KG1 (cell line): ENCODE measurements at regions not wholly inside any gene's neighbourhood (a gene's known extent, or its start where the extent isn't known, plus 50 kb on each side); places are given as distances from the start of the nearest gene placed in this dataset.

Experiments
- DNase-seq: peaks from one replicate; lab custom pipeline; 2025; lab: John Stamatoyannopoulos, UW

DNA sequence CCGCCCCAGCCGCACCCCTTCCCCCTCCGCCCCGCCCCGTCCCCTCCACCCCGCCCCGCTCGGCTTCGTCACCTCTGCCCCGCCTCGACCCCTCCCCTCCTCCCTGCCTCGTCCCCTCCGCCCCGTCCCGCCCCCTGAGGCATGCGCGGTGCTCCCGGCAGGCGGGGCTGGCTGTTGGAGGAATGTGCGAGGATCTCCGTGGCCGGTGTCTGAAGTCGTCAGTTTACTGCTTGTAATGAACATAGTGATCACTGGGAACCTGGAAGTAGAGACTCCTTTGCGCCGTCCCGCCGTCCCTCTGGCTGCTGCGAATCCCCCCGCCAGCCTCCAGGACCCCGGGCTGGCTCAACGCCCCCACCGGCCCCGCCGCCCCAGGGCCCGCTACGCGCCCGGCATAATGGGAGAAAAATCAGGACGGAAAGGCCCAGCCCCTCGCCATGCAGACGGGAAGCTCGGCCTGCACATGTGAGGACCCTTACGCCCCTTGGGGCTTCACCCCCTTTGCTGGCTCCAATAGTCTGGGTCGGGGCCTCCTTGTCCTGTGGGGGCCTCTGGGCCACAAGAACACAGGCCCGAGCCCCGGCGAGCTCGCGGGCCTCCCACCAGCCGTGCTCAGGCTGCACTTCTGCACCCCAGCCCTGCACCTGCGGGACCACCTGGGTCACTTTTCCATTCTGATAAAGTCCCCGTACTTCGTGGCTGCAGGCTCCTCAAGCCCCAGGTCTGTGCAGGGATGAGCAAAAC is 743.1 kb downstream of the KCNJ18 start:
- no peak for DNase-seq

DNA sequence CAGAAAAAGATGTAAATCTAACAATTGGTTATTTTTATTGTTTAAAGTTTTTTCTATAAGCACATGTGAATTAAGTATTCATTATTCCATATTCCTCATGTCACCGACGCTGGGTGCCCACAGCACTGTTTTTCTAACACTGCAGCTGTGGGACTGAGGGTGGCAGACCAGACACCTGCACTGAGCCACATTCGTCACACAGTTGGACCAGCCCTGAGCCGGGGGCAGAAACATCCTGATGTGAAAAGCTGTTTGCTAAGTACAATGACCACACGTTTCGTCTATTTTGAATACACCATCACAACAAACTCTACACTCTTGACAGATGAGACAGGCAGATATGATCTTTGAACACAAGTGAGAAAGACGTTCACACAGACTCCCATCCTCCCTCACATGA is 749.5 kb downstream of the KCNJ18 start:
- no peak for DNase-seq

GRCh38 chr17:22443061-22443460 is 750.7 kb downstream of the KCNJ18 start:
- DNase-seq, result no peak

DNA sequence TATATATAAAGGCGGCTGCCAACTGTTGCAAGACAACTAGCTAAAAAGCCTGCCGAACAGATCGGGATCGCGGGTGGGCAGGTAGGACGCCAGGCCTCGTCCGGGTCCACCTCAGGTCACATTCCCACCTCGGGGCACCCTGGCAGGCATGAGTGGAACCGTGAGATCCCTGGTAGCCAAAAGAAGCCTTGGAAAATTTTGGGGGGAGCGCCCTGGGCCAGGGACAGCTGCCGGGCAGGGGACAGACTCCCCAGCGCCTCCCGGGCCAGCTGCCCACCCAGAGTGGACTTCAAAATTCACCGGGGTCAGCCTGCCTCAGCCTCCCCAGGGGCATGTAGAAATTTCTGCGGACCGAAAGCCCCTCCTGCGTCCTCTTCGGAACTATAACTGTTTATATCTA is 760.9 kb downstream of the KCNJ18 start:
- no peak for DNase-seq

- DNase-seq, result no peak
Measured at GRCh38 chr17:22454070-22454999, 762.0 kb downstream of the KCNJ18 start.

DNA sequence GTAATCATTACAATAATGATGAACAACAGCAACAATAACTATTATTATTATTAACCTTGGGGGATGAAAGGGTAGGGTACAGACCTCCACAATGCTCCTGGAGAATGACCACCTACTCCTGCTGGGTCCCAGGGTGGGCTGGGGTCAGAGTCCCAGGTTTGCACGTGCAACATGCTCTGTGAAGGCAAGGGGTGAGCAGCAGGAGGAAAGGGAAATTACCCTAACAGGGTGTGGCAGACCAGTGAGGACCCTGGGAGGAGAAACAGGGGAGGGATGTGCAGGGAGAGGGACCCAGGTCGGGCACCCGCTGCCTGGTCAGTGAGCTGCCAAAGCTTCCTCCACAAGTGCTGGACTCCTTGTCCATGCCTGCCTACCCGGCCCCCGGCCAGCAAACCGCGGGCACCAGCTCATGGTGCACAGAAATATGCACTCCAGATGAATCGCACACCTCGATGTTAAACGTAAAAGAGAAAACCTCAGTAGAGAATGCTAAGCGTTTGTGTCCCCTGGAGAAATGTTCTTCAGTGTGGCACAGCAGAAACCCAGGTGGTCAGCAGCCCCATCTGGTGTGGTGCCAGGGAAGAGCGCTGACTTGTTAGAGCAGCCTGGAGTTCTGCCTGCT is 767.1 kb downstream of the KCNJ18 start:
- no peak for DNase-seq

DNA sequence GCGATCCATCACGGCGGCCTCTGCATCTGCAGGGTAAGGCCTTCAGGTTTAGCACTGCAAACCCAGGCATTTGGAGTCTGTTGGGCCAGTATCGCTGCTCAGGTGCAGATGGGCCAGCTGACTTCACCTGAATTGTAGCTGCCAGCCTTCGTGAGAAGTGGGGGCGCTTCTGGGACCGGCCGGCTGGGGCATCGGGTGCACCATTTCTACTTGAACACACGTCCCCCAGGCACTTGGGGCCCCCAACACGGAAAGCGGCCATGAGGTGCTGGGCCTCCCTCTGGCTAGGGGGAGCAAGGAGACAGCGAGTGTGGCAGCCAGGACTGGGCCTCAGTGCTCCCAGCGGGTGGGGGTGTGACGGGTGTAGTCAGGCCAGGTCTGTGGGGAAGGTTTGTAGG is 767.6 kb downstream of the KCNJ18 start:
- no peak for DNase-seq

DNA sequence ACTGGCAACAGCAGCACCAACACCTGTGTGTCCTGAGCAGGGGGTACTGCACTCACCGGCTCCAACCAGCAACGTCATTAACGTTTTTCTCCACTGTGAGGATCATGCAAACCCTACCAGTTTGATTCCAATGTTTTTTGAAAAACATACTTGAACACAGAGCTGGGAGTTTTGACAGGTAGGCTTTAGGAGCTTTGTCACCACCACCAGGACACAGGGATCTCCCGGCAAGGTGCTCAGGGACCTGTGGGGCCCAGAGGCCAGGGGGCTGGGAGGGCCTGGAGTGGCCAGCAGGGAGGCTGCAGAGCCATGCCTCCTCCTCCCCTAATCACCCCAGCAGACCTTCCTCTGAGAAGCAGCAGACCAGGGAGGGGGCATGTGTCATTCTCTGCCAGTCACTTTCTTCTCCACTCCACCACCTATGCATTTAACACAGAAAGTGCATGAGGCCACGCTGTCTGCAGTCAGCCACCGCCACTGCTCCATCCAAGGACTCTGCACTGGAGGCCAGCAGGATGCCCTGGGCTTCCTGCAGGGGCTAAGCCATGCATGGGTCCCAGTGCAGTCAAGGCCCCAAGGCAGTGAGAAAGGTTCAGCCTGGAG is 768.2 kb downstream of the KCNJ18 start:
- DNase-seq, result no peak

GRCh38 chr17:22461460-22462145 is 769.3 kb downstream of the KCNJ18 start:
- no peak for DNase-seq

GRCh38 chr17:22462461-22462860 is 770.1 kb downstream of the KCNJ18 start:
- DNase-seq, result no peak

- DNase-seq, result no peak
Measured at GRCh38 chr17:22463110-22463850, 771.0 kb downstream of the KCNJ18 start.

GRCh38 chr17:22464041-22464440 is 771.7 kb downstream of the KCNJ18 start:
- no peak for DNase-seq

DNA sequence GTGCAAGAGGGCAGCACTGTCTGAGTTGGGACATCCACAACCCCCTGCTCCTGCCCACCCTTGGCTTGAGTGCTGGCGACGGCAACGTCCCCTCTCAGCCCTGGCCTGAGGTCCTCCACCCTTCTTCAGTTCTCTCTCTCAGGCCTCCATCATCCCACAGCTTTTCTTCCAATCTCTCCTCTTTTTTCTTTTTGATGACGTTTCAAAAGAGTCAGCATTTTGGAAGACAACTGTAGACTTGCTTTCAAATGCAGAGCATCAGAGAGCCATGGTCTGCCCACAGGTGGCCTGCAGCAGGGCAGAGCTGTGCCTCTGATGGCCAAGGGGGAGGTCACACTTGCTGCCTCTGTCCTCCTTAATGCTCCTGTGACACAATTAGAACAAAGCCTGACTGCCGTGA is 775.4 kb downstream of the KCNJ18 start:
- DNase-seq, result no peak

- no peak for DNase-seq
Measured at GRCh38 chr17:22469101-22469880, 777.0 kb downstream of the KCNJ18 start.

DNA sequence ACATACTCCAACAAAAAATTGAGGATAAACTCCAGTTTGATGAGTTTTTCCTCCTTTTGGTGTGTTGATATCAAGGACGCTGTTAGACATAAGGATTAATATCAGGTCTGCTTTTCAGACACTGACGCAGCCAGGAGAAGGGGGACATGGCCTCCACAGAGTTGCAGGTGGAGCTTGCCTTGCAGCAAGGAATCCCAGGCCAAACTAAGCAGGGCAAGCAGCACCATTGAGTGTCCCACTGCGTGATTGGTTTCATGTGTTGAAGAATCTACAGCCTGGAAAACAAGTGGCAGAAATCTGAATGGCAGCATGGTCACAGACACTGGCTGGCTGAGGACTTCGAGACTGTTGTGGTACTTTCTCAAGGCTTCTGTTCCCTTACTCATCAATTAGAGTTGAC is 777.6 kb downstream of the KCNJ18 start:
- no peak for DNase-seq

- DNase-seq, result no peak
Measured at GRCh38 chr17:22470411-22471175, 778.3 kb downstream of the KCNJ18 start.

GRCh38 chr17:22484826-22485225 is 792.5 kb downstream of the KCNJ18 start:
- DNase-seq, result no peak

DNA sequence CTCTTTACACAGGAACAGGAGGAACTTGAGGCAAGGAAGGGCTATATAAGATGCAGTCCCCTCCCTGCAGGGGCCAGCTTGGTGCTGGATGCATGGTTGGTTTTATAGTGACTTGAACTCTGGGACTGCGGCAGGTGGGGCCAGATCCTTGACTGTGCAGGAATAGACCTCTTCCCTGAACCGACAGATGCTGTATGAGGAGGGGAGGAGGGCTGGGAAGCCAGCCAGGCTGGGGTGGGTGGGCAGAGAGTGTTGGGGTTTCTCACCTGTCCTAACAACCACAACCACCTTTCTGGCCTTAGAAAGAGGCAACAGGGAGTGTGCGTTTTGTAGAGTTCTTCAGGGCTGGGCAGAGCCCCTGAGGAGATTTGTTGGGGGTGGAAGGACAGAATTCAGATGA is 798.1 kb downstream of the KCNJ18 start:
- DNase-seq, result no peak

DNA sequence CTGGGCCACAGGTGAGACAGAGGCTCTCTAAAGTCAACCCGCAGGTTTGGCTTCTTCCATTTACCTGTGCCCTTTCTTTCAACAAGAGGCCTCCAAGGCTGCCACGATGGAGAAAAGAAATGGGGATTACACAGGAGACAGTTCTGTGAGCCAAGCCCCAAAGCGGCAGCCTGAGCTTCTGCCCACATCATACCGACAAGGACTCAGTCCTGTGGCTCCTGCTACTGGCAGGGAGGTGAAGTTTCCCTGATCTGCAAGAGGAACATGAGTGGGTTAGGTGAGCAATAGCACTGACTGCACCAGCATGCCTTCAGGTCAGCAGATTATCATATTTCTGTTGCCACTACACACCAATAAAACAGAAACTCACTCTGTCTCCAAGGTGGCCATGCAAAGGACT is 800.0 kb downstream of the KCNJ18 start:
- no peak for DNase-seq

DNA sequence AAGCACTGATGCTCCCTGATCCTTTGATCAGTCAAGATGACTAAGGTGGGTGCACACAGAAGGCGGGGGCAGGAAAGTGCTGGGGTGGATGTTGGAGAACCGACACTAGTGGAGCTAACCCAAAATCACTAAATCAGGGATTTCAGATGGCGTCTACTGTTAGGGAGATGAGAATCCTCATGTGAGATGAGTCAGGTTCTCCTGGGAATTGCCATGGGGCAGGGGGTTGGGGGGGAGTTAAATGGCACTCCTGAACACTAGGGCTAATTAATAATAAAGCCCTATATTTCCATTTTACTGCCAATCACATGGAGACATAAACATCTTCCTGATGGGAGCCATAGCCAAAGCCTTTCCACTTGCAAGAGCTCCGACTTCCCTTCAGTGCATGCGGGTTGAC is 804.1 kb downstream of the KCNJ18 start:
- DNase-seq, result no peak
